GM21528 (cell line): ENCODE measurements at regions not wholly inside any gene's neighbourhood (a gene's known extent, or its start where the extent isn't known, plus 50 kb on each side); places are given as distances from the start of the nearest gene placed in this dataset.

ENCODE experiments used
- ATAC-seq: cut with Tn5 transposase; IDR thresholded peaks from one replicate; pipeline ENCODE4 v1.9.1; 2021; ENCODE audit warnings: mild to moderate bottlenecking, moderate library complexity; ENCODE audit not compliant: unreplicated experiment, low FRiP score

DNA sequence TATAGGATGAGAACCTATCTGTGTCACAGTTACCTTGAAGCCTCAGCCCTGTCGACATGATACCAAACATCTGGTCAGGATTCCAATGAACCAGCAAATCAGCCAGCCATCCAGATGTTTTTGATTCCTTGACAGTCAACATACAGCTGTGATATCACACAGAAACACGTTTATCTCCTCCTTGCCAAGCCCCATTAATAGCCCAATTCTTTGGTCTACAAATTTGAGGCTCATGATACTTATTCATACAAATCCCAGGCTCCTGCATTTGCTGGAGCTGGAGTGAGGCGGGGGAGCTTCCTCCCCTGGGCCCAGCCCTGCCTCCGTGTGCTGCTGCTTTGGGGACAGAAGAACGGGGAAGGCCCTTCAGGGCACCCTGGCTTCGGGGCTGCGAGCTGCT is 611.6 kb upstream of the SALL3 start:
- ATAC-seq: no peak

DNA sequence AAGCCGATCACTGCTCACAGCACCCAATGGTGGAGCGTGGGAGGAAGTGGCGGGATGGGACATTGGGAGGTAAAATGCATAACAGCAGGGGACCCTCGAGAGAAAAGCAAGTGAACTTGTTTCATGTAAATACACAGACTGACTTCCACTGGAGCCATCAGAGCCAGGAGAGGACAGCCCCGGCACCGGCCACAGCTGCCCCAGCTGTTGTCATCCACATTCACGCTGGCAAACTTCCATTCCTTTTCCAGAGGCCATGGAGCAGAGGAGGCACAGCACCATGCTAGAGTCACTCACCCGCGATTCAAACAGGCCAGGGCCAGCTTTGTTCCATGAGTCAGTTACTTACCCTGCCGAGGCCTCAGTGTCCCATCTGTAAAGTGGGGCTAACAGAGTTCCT is 610.9 kb upstream of the SALL3 start:
- no peak for ATAC-seq

DNA sequence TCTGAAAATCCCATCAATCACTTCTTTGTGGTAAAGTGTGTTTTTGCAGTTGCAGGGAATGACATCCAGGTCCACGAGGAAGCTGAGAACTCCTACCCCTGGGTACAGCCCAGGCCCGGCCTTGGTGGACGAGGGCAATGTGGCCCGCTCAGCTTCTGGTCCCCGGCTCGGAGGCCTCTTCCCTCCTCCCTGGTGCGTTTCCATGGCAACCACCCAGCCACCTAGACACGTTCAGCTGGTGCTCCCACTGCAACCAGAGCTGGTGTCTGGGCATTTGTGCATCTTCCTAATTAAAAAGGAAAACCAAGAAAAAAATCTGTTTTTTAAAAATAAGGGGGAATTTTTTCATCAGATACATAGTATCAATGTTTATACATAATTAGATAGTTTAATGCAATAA is 603.6 kb upstream of the SALL3 start:
- no peak for ATAC-seq

DNA sequence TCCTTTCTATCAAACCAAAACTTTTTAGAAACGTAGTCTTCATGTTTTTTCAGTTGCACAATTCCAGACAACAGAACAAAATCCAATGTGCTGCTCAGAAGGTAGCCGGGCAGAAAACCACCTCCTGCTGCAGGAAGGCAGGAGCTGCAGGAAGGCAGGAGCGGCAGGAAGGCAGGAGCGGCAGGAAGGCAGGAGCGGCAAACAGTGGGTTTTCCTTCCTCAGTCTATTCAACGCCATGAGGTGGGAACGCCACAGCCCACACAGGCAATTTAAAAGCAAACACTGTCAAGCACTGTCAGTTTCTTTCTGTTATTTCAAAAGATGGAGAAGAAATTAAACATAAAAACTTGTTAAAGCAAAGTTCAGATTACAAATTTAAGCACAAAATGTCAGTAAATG is 601.2 kb upstream of the SALL3 start:
- no peak for ATAC-seq

DNA sequence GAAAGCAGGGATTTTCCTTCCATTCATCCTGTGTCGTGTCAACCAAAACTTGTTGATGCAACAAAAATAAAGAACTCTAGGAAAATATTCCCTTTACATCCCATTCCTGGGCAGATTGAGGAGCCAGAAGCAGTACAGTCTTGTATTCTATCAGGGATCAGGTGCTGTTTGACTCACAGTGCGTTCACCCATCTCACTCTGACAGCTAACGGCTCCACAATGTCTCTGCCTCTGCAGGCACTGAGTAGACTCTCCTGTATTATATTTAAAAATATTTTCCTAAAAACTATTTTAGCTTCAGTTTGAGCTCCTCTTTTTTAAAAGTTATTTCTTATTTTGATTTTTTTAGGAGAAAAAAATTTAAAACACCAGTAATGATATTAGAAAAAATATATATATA is 600.6 kb upstream of the SALL3 start:
- ATAC-seq: no peak

DNA sequence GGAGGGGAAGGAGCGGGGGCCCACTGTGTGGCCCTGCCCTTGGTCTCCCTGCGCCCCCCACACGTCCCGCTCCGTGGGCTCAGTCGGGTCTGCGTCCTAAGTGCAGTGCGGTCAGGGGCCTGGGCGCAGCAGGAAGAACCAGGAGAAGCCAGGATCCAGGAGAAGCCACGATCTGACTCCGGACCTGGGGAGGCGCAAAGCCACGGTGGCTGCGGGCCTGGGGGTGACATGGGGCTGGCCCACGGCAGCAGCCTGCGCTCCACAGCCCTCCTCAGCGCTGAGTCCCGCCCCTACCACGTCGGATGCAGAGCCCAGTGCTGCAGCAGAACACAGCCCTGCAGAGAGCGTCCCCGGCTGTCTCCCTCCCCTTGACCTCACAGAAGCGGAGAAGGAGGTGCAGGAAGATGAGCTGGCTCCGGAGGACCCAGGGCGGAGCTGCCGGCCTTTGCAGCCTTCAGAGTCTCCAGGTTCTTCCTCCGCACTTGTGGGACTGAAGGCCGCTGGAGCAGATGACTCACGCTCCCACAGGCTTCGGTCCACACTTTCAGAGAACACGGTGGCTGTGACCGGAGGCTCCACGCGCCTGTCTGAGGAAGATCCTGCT is 589.2 kb upstream of the SALL3 start:
- ATAC-seq: no peak

DNA sequence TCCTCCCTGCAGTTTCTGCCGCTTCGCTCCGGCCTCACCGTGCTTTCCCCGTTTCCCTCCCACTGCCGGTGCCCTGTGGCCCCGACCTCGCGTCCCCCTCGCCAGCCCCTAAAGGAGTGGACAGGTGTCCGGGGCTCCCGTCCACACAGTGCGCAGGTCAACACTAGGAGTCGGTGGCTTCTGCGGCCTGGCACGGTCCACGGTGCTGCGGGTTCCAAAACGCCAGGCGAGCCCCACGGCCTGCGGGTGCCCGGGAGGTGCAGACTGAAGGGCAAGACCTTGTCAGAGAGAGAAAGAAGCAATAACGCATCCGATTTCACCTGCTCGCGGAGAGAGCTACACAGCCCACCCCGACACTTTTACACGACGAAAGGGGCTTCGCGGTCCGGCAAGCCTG is 588.7 kb upstream of the SALL3 start:
- no peak for ATAC-seq

DNA sequence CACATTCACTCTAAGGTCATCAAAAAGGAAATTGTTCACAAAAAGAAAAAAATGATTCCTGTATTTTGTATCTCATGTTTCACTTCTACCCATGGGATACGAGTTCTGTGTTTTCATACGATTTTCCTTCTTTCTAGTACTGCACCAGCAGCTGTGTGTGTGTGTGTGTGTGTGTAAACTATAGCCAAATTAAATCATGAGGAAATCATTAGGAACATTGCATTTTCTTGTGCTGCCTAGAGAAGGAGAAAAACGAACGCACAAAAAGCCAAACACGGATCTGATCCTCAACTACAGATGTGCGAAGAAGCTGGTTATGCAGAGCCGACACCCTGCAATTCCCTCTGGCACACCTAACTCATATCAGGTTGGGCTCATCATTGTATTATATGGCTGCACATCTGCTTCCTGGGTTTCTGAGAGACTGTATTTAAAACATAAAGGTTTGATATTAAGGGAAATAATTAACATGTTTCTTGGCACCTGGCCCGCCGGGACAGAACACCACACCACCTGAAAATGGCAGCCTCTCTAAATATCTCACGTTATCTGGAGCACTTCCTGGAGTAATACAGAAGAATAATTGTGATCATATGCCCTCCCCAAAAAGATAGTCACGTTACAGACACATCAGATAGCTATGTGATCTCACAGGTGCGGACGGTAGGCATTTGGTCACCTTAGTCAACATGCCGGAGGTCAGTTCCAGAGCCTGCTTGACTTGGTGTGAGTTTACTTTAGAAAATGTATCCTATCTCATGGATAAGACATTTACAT is 586.3 kb upstream of the SALL3 start:
- no peak for ATAC-seq

DNA sequence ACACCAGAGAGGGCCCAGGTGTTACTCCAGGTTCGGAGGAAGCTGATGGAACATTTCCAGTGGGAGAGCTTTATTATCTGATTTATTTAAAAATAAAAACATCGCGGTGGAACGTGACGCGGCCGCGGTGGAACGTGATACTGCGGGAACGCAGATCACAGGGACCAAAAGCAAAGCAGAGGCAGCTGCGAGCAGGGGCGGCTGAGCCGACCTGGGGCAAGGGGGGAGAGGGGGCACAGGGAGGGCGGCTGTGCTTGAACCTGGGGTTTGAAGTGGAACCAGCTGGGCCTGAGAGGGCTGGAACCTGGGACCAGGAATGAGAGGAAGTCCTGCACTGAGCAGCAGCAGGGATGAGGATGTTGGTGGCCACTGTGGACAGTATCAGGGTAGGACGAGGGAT is 583.5 kb upstream of the SALL3 start:
- no peak for ATAC-seq

DNA sequence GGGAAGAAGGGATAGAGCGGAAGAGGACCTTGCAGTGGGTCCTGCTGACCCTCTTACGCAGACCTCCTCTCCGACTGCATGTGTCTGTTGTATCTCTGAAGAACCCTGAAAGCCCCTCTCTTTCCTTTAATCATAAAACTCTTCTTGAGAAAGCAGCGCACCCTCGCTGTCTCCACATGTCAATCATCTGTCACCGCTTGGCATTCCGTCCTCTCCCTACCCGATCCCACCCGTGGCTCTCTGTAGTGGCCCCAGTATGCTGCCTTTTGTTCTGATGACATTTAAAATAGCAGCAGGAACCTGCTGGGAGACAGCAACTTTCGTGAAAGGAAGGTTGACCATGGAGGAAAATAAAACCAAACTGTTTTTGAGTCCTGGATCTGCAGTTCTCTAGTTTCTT is 582.9 kb upstream of the SALL3 start:
- ATAC-seq: no peak

DNA sequence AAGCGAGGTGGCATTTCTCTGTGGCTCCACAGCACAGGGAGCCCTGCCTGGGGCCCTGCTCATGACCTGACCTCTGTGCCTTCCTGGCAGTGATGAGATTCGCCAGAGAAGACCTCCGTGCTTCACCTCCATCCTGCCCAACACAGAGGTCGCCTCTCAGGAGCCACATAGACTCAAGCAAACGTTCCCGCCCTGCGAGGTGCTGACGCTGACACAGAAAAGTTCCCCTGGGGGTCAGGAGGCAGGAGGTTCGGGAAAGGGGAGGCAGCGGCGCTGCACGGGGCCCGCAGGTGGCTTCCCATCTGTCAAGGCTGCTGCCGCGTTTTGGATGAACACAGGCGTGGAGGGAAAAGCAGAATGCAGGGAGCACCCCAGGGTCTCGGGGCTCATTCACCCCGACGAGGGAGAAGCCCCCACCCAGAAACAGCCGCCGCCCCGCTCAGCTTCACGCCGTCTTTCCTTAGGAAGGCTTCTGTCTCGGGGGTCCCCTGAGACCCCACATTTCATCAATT is 579.6 kb upstream of the SALL3 start:
- ATAC-seq: no peak

DNA sequence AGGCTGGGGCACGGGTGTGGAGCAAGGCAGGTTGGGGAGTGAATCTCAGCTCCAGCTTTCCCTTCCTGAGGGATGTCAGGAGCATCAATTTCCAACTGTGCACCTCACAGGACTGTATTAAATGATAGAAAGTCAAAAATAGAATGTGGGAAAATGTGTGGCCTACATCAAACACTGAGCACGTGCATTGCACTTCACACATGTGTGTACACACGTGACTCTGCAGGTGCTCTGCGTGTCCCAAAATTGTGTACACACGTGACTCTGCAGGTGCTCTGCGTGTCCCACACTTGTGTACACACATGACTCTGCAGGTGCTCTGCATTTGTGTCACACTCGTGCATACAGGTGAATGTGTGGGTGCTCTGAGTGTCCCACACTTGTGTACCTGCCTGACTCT is 577.2 kb upstream of the SALL3 start:
- no peak for ATAC-seq

DNA sequence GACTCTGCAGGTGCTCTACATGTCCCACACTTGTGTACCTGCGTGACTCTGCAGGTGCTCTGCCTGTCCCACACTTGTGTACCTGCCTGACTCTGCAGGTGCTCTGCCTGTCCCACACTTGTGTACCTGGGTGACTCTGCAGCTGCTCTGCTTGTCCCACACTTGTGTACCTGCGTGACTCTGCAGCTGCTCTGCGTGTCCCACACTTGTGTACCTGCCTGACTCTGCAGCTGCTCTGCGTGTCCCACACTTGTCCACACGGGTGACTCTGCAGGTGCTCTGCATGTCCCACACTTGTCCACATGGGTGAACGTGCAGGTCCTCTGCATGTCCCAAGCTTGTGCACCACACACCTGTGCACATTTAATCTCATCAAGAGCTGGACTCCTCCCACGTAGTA is 576.7 kb upstream of the SALL3 start:
- ATAC-seq: no peak

DNA sequence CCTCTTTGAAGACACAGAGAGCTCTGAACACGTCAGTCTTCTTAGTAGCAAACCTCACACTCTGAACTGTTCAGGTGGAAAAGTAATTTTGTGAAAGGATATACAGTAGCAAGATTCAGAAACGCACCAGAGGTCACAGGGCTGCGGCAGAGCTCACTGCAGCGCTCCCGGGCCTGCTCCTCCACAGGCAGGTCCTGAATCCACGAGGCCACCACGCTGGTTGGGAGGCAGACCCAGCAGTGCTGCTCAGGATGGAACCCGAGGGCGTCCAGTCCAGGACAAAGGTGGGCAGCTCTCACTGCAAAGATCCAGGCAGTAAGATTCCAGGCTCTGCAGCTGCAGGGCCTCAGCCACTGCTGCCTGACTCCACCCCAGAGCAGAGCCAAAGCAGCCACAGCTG is 576.2 kb upstream of the SALL3 start:
- ATAC-seq: no peak

DNA sequence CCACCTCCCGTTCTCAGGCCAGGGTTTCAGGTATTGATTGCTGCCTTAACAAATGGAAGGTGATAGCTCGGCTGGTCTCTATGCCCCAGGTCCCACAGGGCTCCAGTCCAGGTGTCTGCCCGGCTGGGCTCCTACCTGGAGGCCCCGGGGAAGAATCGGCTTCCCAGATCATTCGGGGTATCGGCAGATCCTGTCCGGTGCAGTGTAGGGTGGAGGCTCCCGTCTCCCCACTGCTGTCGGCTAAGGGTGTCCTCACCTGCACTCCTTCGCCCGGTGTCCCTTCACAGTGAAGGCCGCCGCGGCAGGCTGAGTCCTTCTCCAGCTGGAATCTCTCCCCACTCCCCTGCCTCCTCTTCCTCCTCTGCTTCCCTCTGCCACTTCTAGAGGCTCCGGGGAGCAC is 573.9 kb upstream of the SALL3 start:
- no peak for ATAC-seq

DNA sequence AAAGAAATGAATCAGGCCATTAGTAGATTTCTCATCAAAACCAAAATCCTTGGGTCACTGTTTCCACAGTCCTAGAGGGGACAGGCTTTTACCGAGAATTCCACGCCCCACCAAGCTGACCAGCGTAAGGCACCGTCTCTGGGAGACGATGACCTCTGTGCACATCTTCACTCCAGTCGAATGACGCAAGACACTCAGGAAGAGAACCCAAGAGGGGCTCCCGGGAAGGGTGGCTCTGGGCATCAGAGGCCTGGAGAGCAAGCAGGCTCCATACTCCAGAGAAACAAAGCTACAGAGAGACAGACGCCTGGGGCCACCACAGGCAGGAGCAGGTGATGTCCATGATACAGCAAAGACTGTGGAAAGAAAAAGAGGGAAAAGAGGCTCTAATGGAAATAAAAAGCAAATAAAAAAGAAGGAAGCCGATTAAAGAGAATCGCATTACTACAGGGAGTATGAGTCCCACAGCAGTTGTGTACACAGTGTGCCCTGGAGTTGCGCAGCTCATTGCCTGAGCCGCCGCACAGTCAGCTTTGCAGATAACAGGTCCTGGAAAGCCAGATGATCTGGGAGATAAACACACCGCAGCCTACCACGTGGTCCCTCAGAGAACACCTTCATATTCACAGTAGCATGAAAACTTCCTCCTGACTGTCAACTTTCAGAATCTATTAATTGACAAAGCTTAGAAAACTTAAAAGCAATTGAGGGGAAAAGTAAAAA is 572.7 kb upstream of the SALL3 start:
- no peak for ATAC-seq

DNA sequence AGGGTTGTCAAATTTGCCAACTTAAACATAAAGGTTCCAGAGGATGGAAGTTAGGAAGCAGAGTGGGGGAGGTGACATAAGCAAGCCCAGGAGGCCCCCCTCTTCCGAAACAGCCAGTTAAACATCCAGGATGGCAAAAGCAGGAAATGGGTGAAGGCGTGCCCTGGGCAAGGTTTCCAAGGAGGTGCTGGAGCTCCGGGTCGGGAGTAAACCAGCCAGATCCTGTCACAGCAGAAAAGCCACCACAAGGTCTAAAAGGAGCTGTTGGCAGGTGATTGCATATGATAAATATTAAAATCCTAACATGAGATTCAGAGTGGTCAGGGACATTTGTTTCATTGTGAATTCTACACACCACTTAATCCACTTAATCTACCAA is 572.2 kb upstream of the SALL3 start:
- no peak for ATAC-seq

DNA sequence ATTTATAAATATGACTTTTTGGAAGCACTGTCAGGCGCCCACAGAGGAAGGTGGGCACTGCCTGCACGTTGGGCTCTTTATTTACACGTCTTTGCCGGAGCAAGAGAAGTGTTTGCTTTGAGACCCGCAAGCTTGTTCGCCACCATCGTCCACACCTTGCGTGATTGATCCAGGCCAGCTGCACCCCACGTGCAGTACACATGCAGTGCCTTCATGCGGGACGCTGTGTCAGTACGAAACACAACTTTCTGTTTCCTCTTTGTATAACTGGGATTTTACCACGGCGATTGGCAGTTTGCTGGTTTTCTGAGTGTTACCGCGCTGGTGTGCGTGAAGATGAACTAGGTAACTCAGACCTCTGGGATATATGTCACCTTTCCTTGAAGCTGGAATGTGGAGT is 571.0 kb upstream of the SALL3 start:
- ATAC-seq: no peak

DNA sequence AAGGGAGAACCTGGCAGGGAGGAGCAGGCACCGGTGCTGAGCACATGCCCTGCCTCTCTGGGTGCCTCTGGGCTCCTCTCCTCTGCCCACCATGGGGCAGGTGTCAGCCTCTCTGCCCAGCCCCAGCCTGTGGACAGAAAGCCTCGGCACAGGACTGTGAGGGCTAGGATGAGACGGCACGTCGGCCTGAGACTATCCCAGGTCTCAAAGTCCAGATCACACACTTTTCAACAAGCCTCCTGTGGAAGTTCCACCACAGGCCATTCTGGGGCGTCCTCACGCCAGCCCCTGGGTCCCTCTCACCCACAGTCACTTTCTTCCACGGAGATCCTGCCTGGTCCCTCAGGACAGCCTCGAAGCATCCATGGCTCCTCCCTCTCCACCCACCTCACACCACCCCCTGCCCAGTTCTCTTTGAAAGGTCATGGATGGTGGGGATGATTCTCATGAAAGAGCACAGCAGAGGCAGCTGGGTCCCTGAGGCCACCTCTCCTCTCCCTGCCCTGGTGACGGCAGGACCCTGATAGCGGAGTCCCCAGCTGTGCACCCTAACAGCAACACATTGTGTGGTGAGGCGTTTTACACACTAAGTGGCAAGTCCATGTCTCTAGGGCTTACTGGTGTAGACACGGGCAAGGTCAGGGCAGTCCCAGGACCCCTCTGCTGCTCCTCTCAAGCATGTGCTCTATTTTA is 569.4 kb upstream of the SALL3 start:
- ATAC-seq: no peak

DNA sequence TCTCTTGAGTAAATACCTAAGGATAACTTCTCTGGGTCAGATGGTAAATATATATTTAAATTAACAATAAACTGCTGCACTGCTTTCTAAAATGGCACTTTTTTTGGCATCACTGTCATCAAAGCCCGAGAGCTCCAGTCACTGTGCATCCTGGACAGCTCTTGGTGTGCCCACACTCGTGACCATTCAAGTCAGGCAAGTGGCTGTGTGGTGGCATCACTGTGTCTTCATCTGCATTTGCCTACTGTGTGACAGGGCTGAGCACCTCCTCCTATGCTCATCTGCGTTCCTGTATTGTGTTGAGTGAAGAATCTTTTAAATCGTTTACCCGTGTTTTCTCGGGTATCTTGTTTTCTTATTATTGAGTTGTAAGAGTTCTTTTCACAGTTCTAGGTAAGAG is 568.1 kb upstream of the SALL3 start:
- no peak for ATAC-seq

DNA sequence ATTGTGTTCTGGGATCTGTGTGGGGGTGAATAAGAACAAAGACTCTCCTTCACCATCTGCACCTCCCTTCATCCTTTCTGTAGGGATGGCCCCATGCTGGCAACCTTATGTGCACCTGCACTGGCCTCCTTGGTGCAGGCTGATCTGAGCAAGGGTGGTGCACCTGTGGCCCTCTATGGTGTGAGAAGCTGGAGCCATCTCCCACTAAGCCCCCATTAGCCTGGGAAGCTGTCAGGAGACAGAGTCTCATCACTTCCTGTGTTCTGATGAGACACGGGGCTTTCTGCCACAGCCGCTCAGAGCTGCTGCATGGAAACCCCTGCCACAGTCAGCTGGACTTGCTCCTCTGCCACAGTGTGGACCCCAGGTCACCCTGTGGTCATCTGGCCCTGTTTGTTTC is 565.3 kb upstream of the SALL3 start:
- ATAC-seq: no peak
